ENCODE measurements at regions not wholly inside any gene's neighbourhood (a gene's known extent, or its start where the extent isn't known, plus 50 kb on each side); places are given as distances from the start of the nearest gene placed in this dataset.
A peak's percentile ranks its signal among the peaks of the same experiment; 100 is the strongest.

DNA sequence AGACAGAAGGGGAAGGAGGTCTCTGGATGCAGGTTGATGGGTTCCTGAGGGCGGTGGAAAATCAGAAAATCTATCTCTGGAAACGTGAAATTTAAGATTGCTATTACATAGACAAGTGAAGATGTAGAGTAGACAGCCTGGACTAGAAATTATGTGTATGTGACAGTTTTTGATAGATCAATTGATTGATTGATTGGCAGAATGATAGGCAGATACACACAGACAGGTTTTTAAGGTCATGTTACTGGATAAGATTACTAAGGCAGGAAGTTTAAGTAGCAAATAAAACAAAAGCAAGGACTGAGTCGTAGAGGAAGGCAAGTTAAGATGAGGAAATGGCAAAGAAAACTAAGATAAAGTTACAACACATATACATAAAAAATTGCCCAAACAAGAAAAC lies 124.7 kb downstream of the RGS21 start:
- BruUV-seq (replicated peaks) = no TSS peak
- CTCF ChIA-PET = no interaction called here
- TF ChIP-seq JUN (IDR thresholded peaks at IDR 0.05; ENCODE audit: borderline replicate concordance, insufficient read depth, insufficient read length, low read depth) (no peak), EZH2 (IDR thresholded peaks at IDR 0.05; ENCODE audit: borderline replicate concordance, low read depth, low read length, severe bottlenecking) (no peak), FOS (IDR thresholded peaks at IDR 0.05; ENCODE audit: borderline replicate concordance, insufficient read depth, low read length) (no peak), MAX (IDR thresholded peaks at IDR 0.05; ENCODE audit: insufficient read depth, insufficient read length) (no peak), CTCF (IDR thresholded peaks at IDR 0.05; ENCODE audit: extremely low read depth in 1 of 2, insufficient read depth in 1 of 2, low read depth in 1 of 2, low read length in 2 of 2) (no peak), MYC (IDR thresholded peaks at IDR 0.05; ENCODE audit: low read depth, low read length) (no peak), POLR2A (IDR thresholded peaks at IDR 0.05; ENCODE audit: low read depth, low read length) (no peak), POLR2AphosphoS5 (IDR thresholded peaks at IDR 0.05; ENCODE audit: insufficient read depth, low read depth, low read length) (no peak), GATA2 (IDR thresholded peaks at IDR 0.05; ENCODE audit: insufficient read depth, insufficient read length, low read depth, low read length) (no peak)
- Histone ChIP-seq H2AFZ (ENCODE audit: low read depth, low read length) (peak overlapping the region; percentile 70), H3K79me2 (ENCODE audit: control insufficient read depth, insufficient read depth, low read length) (no peaks in the 10 kb centered on the region), H3K36me3 (ENCODE audit: control insufficient read depth in 2 of 2, extremely low read depth in 1 of 2, insufficient read depth in 2 of 2, low read length in 2 of 2) (no peaks in the 10 kb centered on the region), H3K27me3 (ENCODE audit: control insufficient read depth in 2 of 2, insufficient read depth in 2 of 2, low read length in 2 of 2) (no peaks in the 10 kb centered on the region), H3K9me3 (replicated peaks; ENCODE audit: control insufficient read depth, insufficient read depth, low read length) (no peaks in the 10 kb centered on the region), H3K9me1 (replicated peaks; ENCODE audit: control insufficient read depth, extremely low read depth, insufficient read depth, low read length) (no peaks in the 10 kb centered on the region), H3K4me2 (ENCODE audit: insufficient read depth, low read length) (no peak overlapping the region), H3K4me1 (ENCODE audit: control insufficient read depth, extremely low read depth, insufficient read depth, low read length) (peaks cover 38% of the 10 kb centered on the region), H3K27ac (ENCODE audit: insufficient read depth, low read depth, low read length) (no peak overlapping the region), H3K9ac (replicated peaks; ENCODE audit: extremely low read depth, insufficient read depth, low read length) (no peak overlapping the region), H3K4me3 (replicated peaks in 1 of 3; ENCODE audit: insufficient read depth in 1 of 3, low read depth in 1 of 3, low read length in 3 of 3) (no peak overlapping the region), H4K20me1 (replicated peaks; ENCODE audit: control insufficient read depth, extremely low read depth, insufficient read depth, low read length) (no peaks in the 10 kb centered on the region)
- no peak for FAIRE-seq
- dilution Hi-C loops (cut with MboI; ENCODE audit: extremely low pct_ligation_motif_present, low sequenced_read_pairs) (no loop called here), intact Hi-C loops (cut with micrococcal nuclease) (loop anchor here (5.0 to 10.0 kb wide), 4 partner anchors 179 to 1807 kb away; no protein-coding TSS in a partner anchor)
- no peak for DNase-seq (ENCODE audit: low read depth, low spot score)
- POLR2A ChIA-PET = no interaction called here

All from endothelial cell of umbilical vein (primary cell).